GM12878 (cell line): ENCODE measurements at regions not wholly inside any gene's neighbourhood (a gene's known extent, or its start where the extent isn't known, plus 50 kb on each side); places are given as distances from the start of the nearest gene placed in this dataset.

Source experiments
- ATAC-seq: fragments of 200-7000 bp; cut with Tn5 transposase; 3 replicates; pipeline ENCODE4 v1.9.1; 2020; ENCODE audit warnings: mild to moderate bottlenecking, moderate library complexity
- BruUV-seq: library from RNA; stranded (reverse); fragments of 400-500 nt; replicated peaks from 2 replicates; lab custom pipeline; 2021; lab: Mats Ljungman, UMichigan
- CTCF ChIA-PET: fragments of 300-600 bp; sonication (Branson Sonifier 250); formaldehyde crosslinking; extraction: SDS; loops from one replicate; lab custom pipeline; 2021; ENCODE audit warnings: inconsistent platforms; lab: Yijun Ruan, JAX
- POLR2A ChIA-PET: fragments of 350-600 bp; formaldehyde crosslinking; extraction: SDS; loops from one replicate; lab custom pipeline; 2021; ENCODE audit warnings: inconsistent platforms; lab: Charles Lee
- RAD21 ChIA-PET: fragments of 300-600 bp; sonication (Branson Sonifier 250); formaldehyde crosslinking; loops from one replicate; lab custom pipeline; 2023; ENCODE audit warnings: antibody characterized with exemption; ENCODE audit not compliant: unreplicated experiment; lab: Charles Lee
- SMC1A ChIA-PET: fragments of 300-600 bp; sonication (Branson Sonifier 250); formaldehyde crosslinking; loops from one replicate; lab custom pipeline; 2023; ENCODE audit not compliant: unreplicated experiment, uncharacterized antibody; lab: Charles Lee
- DNase-seq: peaks from one replicate; pipeline ENCODE4 v3.0.0-alpha.2; 2011; ENCODE audit warnings: low read depth, low spot score
- FAIRE-seq: peaks from 3 replicates; lab custom pipeline; 2011; peaks lifted over from hg19 to GRCh38; lab: Jason Lieb, UNC
- H2AFZ ChIP-seq: 2 replicates; pipeline ENCODE4 v1.6.0; 2011; ENCODE audit warnings: low read depth, low read length, control low read depth; ENCODE audit not compliant: control insufficient read depth
- H3K27ac ChIP-seq: 2 replicates; pipeline ENCODE4 v1.5.1; 2011; ENCODE audit warnings: control low read depth; ENCODE audit not compliant: control insufficient read depth, insufficient read depth
- H3K27me3 ChIP-seq, 2 experiments: replicated peaks in 1 of 2; 2 replicates each; pipeline versions ENCODE4 v1.6.0 to v1.6.1; 2011; ENCODE audit warnings: low read length in 1 of 2; ENCODE audit not compliant: control insufficient read depth in 2 of 2, insufficient read depth in 2 of 2
- H3K36me3 ChIP-seq, 2 experiments: 2 replicates each; pipeline ENCODE4 v1.5.1; 2011; ENCODE audit warnings: low read length in 1 of 2; ENCODE audit not compliant: control insufficient read depth in 2 of 2, insufficient read depth in 2 of 2
- H3K4me1 ChIP-seq: 2 replicates; pipeline ENCODE4 v1.6.1; 2011; ENCODE audit warnings: mild to moderate bottlenecking, low read length, moderate library complexity, mixed read lengths; ENCODE audit not compliant: control insufficient read depth, insufficient read depth
- H3K4me2 ChIP-seq: 2 replicates; pipeline ENCODE4 v1.6.0; 2011; ENCODE audit warnings: control low read depth; ENCODE audit not compliant: control insufficient read depth, insufficient read depth
- H3K4me3 ChIP-seq: fragments of 200-600 bp; sonication (generic); 2 replicates; pipeline ENCODE4 v1.5.1; 2016
- H3K79me2 ChIP-seq: 2 replicates; pipeline ENCODE4 v1.6.0; 2011; ENCODE audit warnings: low read length; ENCODE audit not compliant: control insufficient read depth, insufficient read depth
- H3K9ac ChIP-seq: 2 replicates; pipeline ENCODE4 v1.8.0; 2011; ENCODE audit warnings: low read length, control low read depth, mixed read lengths; ENCODE audit not compliant: control insufficient read depth, insufficient read depth
- H3K9me3 ChIP-seq: replicated peaks from 3 replicates; pipeline ENCODE4 v1.5.1; 2011; ENCODE audit warnings: mild to moderate bottlenecking, low read length; ENCODE audit not compliant: control insufficient read depth, insufficient read depth
- H4K20me1 ChIP-seq: 2 replicates; pipeline ENCODE4 v1.6.0; 2011; ENCODE audit not compliant: control insufficient read depth, insufficient read depth
- ATF7 ChIP-seq: fragments of 450-650 bp; IDR thresholded peaks from 2 replicates; pipeline ENCODE4 v1.6.1; 2016; ENCODE audit warnings: low read depth, mild to moderate bottlenecking
- CBX5 ChIP-seq: sonication (generic); IDR thresholded peaks from 2 replicates; pipeline ENCODE4 v1.6.1; 2016; ENCODE audit warnings: low read depth, moderate library complexity, mild to moderate bottlenecking, inconsistent platforms
- FOXM1 ChIP-seq: IDR thresholded peaks from 2 replicates; pipeline ENCODE4 v1.6.1; 2012; ENCODE audit warnings: low read depth, mild to moderate bottlenecking, inconsistent platforms, low read length, moderate library complexity
- MLLT1 ChIP-seq: fragments of 450-650 bp; IDR thresholded peaks from 2 replicates; pipeline ENCODE4 v1.6.1; 2016; ENCODE audit warnings: mild to moderate bottlenecking
- NFYA ChIP-seq: IDR thresholded peaks from 2 replicates; pipeline ENCODE4 v1.6.1; 2011; ENCODE audit warnings: low read depth, mild to moderate bottlenecking, low read length, improper control_type of control experiment, borderline replicate concordance
- NR2C2 ChIP-seq: IDR thresholded peaks from 2 replicates; pipeline ENCODE4 v1.6.1; 2011; ENCODE audit warnings: borderline replicate concordance, low read depth; ENCODE audit not compliant: control insufficient read depth, insufficient read length
- SIX5 ChIP-seq: IDR thresholded peaks from 2 replicates; pipeline ENCODE4 v1.6.1; 2011; ENCODE audit warnings: mild to moderate bottlenecking, low read depth, low read length, moderate library complexity; ENCODE audit not compliant: severe bottlenecking
- USF2 ChIP-seq: IDR thresholded peaks from 2 replicates; pipeline ENCODE4 v1.6.1; 2011; ENCODE audit warnings: low read depth, low read length, improper control_type of control experiment, borderline replicate concordance
- WGBS: methylation state at CpG from one replicate; pipeline ENCODE4 v1.1.6; 2016; ENCODE audit warnings: low lambda C conversion rate; ENCODE audit not compliant: insufficient replicate concordance, insufficient coverage; ENCODE audit errors: missing lambda C conversion rate; 5-methylcytosine and 5-hydroxymethylcytosine counted together
- in situ Hi-C: fragments of 300-500 bp; cut with MboI; formaldehyde crosslinking; loops from 9 replicates; pipeline ENCODE4 v1.14.3; 2018; ENCODE audit warnings: mixed read lengths
- intact Hi-C: fragments of 100-400 bp; cut with micrococcal nuclease; formaldehyde crosslinking; loops from one replicate; pipeline ENCODE4 v1.14.2; 2022; ENCODE audit not compliant: unreplicated experiment
- TF ChIP-seq, protein P1 (sequence below): fragments of 450-650 bp; IDR thresholded peaks from 2 replicates; pipeline ENCODE4 v1.6.1; 2017; ENCODE audit warnings: low read depth, mild to moderate bottlenecking, moderate library complexity

DNA sequence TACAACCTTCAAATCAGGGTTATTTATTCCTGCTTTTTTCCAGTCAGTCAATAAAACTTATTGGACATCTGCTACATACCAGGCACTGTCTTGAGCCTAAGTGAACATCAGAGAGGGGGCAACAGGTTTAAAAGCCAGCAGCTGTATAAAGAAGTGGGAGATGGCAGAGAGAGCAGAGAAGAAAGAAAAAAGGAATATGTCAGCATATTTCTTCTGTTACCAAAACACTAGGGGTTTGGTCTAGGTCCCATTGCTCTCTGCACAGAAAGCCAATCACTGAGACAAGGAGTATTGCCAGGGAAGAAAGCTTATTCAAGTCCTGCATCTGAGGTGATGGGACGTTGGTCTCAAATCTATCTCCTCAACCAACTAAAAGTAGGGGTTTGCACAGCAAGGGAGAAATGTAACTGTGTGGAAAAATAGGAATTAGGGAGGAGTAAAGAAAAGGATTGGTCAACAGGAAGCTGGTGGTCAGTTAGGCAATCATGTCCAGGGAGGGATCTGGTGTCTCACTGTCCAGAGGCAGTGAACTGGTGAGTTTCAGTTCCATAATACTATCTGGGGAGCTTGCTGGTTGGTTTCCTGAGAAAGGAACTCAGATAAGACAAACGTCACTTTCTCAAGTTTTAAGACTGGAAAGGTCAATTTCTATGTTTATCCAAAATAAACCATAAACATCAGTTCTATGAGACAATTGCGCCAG lies 107.5 kb downstream of the PHLDA1 start:
- H3K79me2 ChIP-seq, result no peaks in the 10 kb centered on the region
- H3K27ac ChIP-seq, result no peak overlapping the region
- RAD21 ChIA-PET, result no interaction called here
- H3K9me3 ChIP-seq, result peaks cover 17% of the 10 kb centered on the region
- no peak overlapping the region for H3K4me2 ChIP-seq
- POLR2A ChIA-PET, result interaction anchor here (1.1 kb wide), 1 partner anchor 10 kb away, joined by 5 read pairs; no protein-coding TSS in a partner anchor
- in situ Hi-C loops, result no loop called here
- BruUV-seq, result no TSS peak
- intact Hi-C loops, result no loop called here
- TF ChIP-seq FOXM1, result no peak
- 0 out of 2 replicates have a peak, but pooled peaks have one; percentile 47 for TF ChIP-seq CBX5
- no peak for TF ChIP-seq NFYA
- TF ChIP-seq USF2, result no peak
- TF ChIP-seq SIX5, result no peak
- TF ChIP-seq NR2C2, result no peak
- TF ChIP-seq MLLT1, result no peak
- 0 out of 2 replicates have a peak, but pooled peaks have one; percentile 10 for TF ChIP-seq ATF7
- TF ChIP-seq, protein P1, sequence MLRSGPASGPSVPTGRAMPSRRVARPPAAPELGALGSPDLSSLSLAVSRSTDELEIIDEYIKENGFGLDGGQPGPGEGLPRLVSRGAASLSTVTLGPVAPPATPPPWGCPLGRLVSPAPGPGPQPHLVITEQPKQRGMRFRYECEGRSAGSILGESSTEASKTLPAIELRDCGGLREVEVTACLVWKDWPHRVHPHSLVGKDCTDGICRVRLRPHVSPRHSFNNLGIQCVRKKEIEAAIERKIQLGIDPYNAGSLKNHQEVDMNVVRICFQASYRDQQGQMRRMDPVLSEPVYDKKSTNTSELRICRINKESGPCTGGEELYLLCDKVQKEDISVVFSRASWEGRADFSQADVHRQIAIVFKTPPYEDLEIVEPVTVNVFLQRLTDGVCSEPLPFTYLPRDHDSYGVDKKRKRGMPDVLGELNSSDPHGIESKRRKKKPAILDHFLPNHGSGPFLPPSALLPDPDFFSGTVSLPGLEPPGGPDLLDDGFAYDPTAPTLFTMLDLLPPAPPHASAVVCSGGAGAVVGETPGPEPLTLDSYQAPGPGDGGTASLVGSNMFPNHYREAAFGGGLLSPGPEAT, result peak; percentile 17; the same call in 1 of the 2 replicates
- no peak overlapping the region for H3K9ac ChIP-seq
- no peak; the same call in 2 of the 3 replicates for ATAC-seq
- no peaks in the 10 kb centered on the region for H3K36me3 ChIP-seq
- no peaks in the 10 kb centered on the region for H3K4me1 ChIP-seq
- H2AFZ ChIP-seq, result no peak overlapping the region
- no peak overlapping the region for H3K4me3 ChIP-seq
- CTCF ChIA-PET, result interaction anchor here (0.5 to 1.3 kb wide), 2 partner anchors 27 to 606 kb away, joined by 3 read pairs; no protein-coding TSS in a partner anchor
- H3K27me3 ChIP-seq, result no peaks in the 10 kb centered on the region
- SMC1A ChIA-PET, result interaction anchor here (1.0 to 10.1 kb wide), 5 partner anchors 11 to 102 kb away, joined by 3 to 112 read pairs (median 5); no protein-coding TSS in a partner anchor
- FAIRE-seq, result no peak
- DNase-seq, result no peak
- H4K20me1 ChIP-seq, result no peaks in the 10 kb centered on the region
- WGBS, result 24% methylated on average over 3 of the region's 3 CpGs
